PC-3 (cell line): ENCODE measurements at regions not wholly inside any gene's neighbourhood (a gene's known extent, or its start where the extent isn't known, plus 50 kb on each side); places are given as distances from the start of the nearest gene placed in this dataset.

Experiments
- ATAC-seq: fragments of 200-7000 bp; cut with Tn5 transposase; 2 replicates; pipeline ENCODE4 v1.9.1; 2020; ENCODE audit warnings: mild to moderate bottlenecking, moderate library complexity
- BruUV-seq: library from RNA; stranded (reverse); fragments of 400-500 nt; replicated peaks from 2 replicates; lab custom pipeline; 2021; lab: Mats Ljungman, UMichigan
- CTCF ChIA-PET: fragments of 300-600 bp; sonication (Branson Sonifier 250); formaldehyde crosslinking; loops from one replicate; lab custom pipeline; 2022; ENCODE audit warnings: antibody characterized with exemption; lab: Charles Lee
- POLR2A ChIA-PET: fragments of 300-600 bp; sonication (Branson Sonifier 250); formaldehyde crosslinking; loops from one replicate; lab custom pipeline; 2022; ENCODE audit warnings: antibody characterized with exemption; ENCODE audit not compliant: unreplicated experiment; lab: Charles Lee
- DNase-seq: peaks from one replicate; pipeline ENCODE4 v3.0.0-alpha.2; 2015
- H2AFZ ChIP-seq: fragments of 300-600 bp; sonication (generic); 2 replicates; pipeline ENCODE4 v1.6.0; 2016; ENCODE audit warnings: antibody characterized with exemption, low read length
- H3F3A ChIP-seq: fragments of 300-600 bp; sonication (generic); one replicate; pipeline ENCODE4 v1.6.0; 2017; ENCODE audit warnings: antibody characterized with exemption, low read length, control low read depth, mild to moderate bottlenecking; ENCODE audit not compliant: unreplicated experiment
- H3K27ac ChIP-seq: fragments of 300-600 bp; sonication (generic); 2 replicates; pipeline ENCODE4 v1.5.1; 2016; ENCODE audit warnings: mild to moderate bottlenecking, low read length
- H3K27me3 ChIP-seq: fragments of 300-600 bp; sonication (generic); 2 replicates; pipeline ENCODE4 v1.6.1; 2016; ENCODE audit warnings: low read length, mixed read lengths
- H3K36me3 ChIP-seq: fragments of 300-600 bp; sonication (generic); 2 replicates; pipeline ENCODE4 v1.6.1; 2016; ENCODE audit warnings: low read depth, mixed run types, low read length, mixed read lengths
- H3K4me1 ChIP-seq: fragments of 300-600 bp; sonication (generic); 2 replicates; pipeline ENCODE4 v1.5.1; 2016; ENCODE audit warnings: low read length; ENCODE audit not compliant: insufficient read depth
- H3K4me2 ChIP-seq: fragments of 300-600 bp; sonication (generic); 2 replicates; pipeline ENCODE4 v1.6.0; 2016; ENCODE audit warnings: low read length
- H3K4me3 ChIP-seq: fragments of 300-600 bp; sonication (generic); 2 replicates; pipeline ENCODE4 v1.5.1; 2016; ENCODE audit warnings: mild to moderate bottlenecking, low read length, mixed read lengths
- H3K79me2 ChIP-seq: fragments of 300-600 bp; sonication (generic); 2 replicates; pipeline ENCODE4 v1.6.1; 2017; ENCODE audit warnings: low read length, mixed read lengths
- H3K9ac ChIP-seq: fragments of 300-600 bp; sonication (generic); 2 replicates; pipeline ENCODE4 v1.6.0; 2016; ENCODE audit warnings: mild to moderate bottlenecking, low read length
- H3K9me2 ChIP-seq: fragments of 300-600 bp; sonication (generic); replicated peaks from 2 replicates; pipeline ENCODE4 v1.6.1; 2016; ENCODE audit warnings: mixed run types, low read length, mixed read lengths
- H3K9me3 ChIP-seq: fragments of 300-600 bp; sonication (generic); 2 replicates; pipeline ENCODE4 v1.6.1; 2016; ENCODE audit warnings: low read length, mixed read lengths
- H4K20me1 ChIP-seq: fragments of 300-600 bp; sonication (generic); 2 replicates; pipeline ENCODE4 v1.6.1; 2016; ENCODE audit warnings: low read length, mixed read lengths
- CTCF ChIP-seq: fragments of 300-600 bp; sonication (generic); conservative IDR thresholded peaks from 2 replicates; pipeline ENCODE4 v1.5.1; 2017; ENCODE audit warnings: antibody characterized with exemption, low read depth, mild to moderate bottlenecking, low read length
- EZH2 ChIP-seq: fragments of 300-600 bp; sonication (generic); IDR thresholded peaks from one replicate; pipeline ENCODE4 v1.6.1; 2017; ENCODE audit warnings: antibody characterized with exemption, mild to moderate bottlenecking, low read length; ENCODE audit not compliant: unreplicated experiment
- EZH2phosphoT487 ChIP-seq: fragments of 300-600 bp; sonication (generic); IDR thresholded peaks from 2 replicates; pipeline ENCODE4 v1.6.1; 2018; ENCODE audit warnings: mild to moderate bottlenecking, antibody characterized with exemption, low read length, borderline replicate concordance
- intact Hi-C: fragments of 100-400 bp; cut with micrococcal nuclease; formaldehyde crosslinking; loops from 2 replicates; pipeline ENCODE4 v1.9.0; 2023

GRCh38 chr2:66674087-66674486, 239.2 kb downstream of the MEIS1 start:
- no peaks in the 10 kb centered on the region for H3K79me2 ChIP-seq
- DNase-seq = no peak

GRCh38 chr2:66675591-66675990, 240.7 kb downstream of the MEIS1 start:
- H3K4me3 ChIP-seq = no peak overlapping the region
- no peaks in the 10 kb centered on the region for H3K9me3 ChIP-seq
- H3K4me1 ChIP-seq = no peaks in the 10 kb centered on the region
- no peaks in the 10 kb centered on the region for H3K9me2 ChIP-seq
- DNase-seq (no peak), ATAC-seq (no peak)
- BruUV-seq = no TSS peak
- CTCF ChIA-PET = no interaction called here
- H4K20me1 ChIP-seq = no peaks in the 10 kb centered on the region
- H3K79me2 ChIP-seq = no peaks in the 10 kb centered on the region
- TF ChIP-seq EZH2phosphoT487 (no peak), EZH2 (no peak), CTCF (no peak)
- peaks cover 33% of the 10 kb centered on the region; the same call in 1 of the 2 replicates for H3K27me3 ChIP-seq
- no peak overlapping the region for H3K4me2 ChIP-seq
- H3K27ac ChIP-seq = no peak overlapping the region
- no peaks in the 10 kb centered on the region for H3K36me3 ChIP-seq
- no peaks in the 10 kb centered on the region for H3F3A ChIP-seq
- no peak overlapping the region for H3K9ac ChIP-seq
- POLR2A ChIA-PET = no interaction called here
- intact Hi-C loops = no loop called here
- no peak overlapping the region for H2AFZ ChIP-seq

More at GRCh38 chr2:66674087-66674486, 239.2 kb downstream of the MEIS1 start:
- no peak for TF ChIP-seq EZH2
- no peak for TF ChIP-seq EZH2phosphoT487
- TF ChIP-seq CTCF = no peak
- H3K4me3 ChIP-seq = no peak overlapping the region
- H3K36me3 ChIP-seq = no peaks in the 10 kb centered on the region
- POLR2A ChIA-PET = no interaction called here
- H3K9me3 ChIP-seq = no peaks in the 10 kb centered on the region
- no peaks in the 10 kb centered on the region for H4K20me1 ChIP-seq
- peaks cover 33% of the 10 kb centered on the region; the same call in 1 of the 2 replicates for H3K27me3 ChIP-seq
- H3K4me1 ChIP-seq = no peaks in the 10 kb centered on the region
- no peak for ATAC-seq
- H3K4me2 ChIP-seq = no peak overlapping the region
- no peak overlapping the region for H3K27ac ChIP-seq
- CTCF ChIA-PET = no interaction called here
- H2AFZ ChIP-seq = no peak overlapping the region
- no peaks in the 10 kb centered on the region for H3K9me2 ChIP-seq
- no peaks in the 10 kb centered on the region for H3F3A ChIP-seq
- BruUV-seq = no TSS peak
- no peak overlapping the region for H3K9ac ChIP-seq
- intact Hi-C loops = no loop called here

- Histone ChIP-seq H3K79me2 (no peaks in the 10 kb centered on the region), H3K36me3 (no peaks in the 10 kb centered on the region), H2AFZ (no peak overlapping the region), H3K9ac (no peak overlapping the region), H3K4me2 (no peak overlapping the region), H4K20me1 (no peaks in the 10 kb centered on the region), H3K27me3 (peaks cover 13% of the 10 kb centered on the region; the same call in 1 of the 2 replicates), H3K9me2 (no peaks in the 10 kb centered on the region), H3K4me1 (peaks cover 6% of the 10 kb centered on the region; the same call in 1 of the 2 replicates), H3K9me3 (no peaks in the 10 kb centered on the region), H3K27ac (no peak overlapping the region), H3K4me3 (no peak overlapping the region), H3F3A (no peaks in the 10 kb centered on the region)
- TF ChIP-seq EZH2 = no peak
- TF ChIP-seq CTCF = no peak
- TF ChIP-seq EZH2phosphoT487 = no peak
- CTCF ChIA-PET = no interaction called here
- intact Hi-C loops = no loop called here
- DNase-seq (no peak), ATAC-seq (no peak)
- POLR2A ChIA-PET = no interaction called here
- no TSS peak for BruUV-seq
These were observed 244.5 kb downstream of the MEIS1 start for GRCh38 chr2:66679442-66679841.
